ENCODE measurements at regions not wholly inside any gene's neighbourhood (a gene's known extent, or its start where the extent isn't known, plus 50 kb on each side); places are given as distances from the start of the nearest gene placed in this dataset.
A peak's percentile ranks its signal among the peaks of the same experiment; 100 is the strongest.
"Not testable (repeated sequence)": the region's sequence is repeated elsewhere in the genome, so short reads cannot be mapped to it uniquely, and the experiment has no call there.

DNA sequence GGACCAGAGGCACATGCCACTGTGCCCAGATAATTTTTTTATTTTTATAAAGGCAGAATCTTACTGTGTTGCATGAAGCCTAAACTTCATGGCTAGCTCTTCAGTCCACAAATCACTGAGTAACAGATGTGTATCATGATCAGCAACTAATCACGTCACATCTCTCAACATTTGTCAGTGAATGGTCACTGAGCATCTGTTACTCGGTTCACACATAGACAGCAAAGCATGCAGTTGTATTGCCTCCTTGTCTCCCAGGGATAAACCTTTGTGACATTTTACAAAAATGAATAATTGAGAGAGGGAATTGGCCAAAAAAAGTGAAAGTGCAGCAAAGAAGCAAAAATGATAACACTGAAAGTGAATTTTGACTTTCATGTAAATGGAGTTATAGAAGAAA, 85.9 kb upstream of the BTG1 start:
- DNase-seq (ENCODE audit: low read depth in 3 of 3): not testable (repeated sequence)

DNA sequence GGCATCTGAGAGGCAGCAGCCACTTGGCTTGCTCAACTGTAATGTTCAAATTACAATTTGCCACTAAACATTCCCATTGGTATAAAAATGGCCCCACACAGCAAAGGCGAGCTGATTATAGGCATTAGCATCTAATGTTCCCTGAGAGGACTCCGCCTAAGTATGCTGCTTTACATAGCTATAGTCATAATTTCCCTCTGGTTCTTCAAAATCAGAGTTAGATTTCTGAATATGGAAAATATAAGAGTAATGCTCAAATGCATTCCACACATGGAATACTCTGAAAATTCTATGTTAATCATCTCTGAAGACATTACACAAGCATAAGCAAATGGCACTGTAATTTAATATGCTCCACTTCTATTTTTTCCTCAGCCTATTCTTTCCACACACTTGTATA, 83.7 kb upstream of the BTG1 start:
- no peak for DNase-seq (ENCODE audit: low read depth in 3 of 3)

DNA sequence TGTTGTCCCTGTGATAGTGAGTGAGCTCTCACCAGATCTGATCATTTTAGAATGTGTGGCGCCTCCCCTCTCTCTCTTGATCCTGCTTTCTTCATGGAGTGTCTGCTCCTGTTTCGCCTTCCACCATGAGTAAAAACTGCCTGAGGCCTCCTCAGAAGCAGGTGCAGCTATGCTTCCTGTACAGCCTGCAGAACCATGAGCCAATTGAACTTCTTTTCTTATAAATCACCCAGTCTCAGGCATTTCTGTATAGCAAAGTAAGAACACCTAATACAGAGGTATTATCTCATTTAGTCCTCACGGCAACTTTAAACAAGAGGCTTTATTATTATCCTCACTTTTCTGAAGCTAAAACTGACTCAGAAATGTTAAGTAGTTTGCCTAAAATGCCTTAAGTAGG, 81.3 kb upstream of the BTG1 start:
- DNase-seq (ENCODE audit: low read depth in 3 of 3): no peak

DNA sequence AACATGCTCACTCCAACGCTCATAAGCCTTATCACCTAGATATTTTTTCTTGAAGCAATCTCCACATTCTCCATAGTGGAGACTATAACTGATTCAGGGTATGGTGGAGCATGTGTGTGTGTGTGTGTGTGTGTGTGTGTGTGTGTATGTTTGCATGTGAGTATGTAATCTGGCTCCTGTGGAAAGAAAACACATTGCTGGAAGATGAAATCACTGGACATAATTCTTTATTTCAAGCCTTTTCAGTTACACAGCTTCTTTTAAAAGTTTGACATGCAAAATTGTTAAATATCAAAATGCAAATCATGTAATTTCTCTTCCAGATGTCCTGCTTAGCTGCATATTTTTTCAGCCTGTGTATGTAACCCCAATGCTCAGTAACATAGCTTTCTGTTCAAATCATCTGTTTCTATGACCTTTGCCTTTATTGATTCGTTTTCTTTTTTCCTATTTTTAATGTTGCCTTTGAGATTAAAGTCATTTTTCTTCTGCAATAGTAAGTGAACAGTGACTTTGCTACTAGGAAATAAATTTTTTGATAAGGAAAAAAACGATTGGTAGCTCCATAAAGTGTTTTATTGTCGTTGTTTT, 80.5 kb upstream of the BTG1 start:
- DNase-seq (ENCODE audit: low read depth in 3 of 3): no peak

DNA sequence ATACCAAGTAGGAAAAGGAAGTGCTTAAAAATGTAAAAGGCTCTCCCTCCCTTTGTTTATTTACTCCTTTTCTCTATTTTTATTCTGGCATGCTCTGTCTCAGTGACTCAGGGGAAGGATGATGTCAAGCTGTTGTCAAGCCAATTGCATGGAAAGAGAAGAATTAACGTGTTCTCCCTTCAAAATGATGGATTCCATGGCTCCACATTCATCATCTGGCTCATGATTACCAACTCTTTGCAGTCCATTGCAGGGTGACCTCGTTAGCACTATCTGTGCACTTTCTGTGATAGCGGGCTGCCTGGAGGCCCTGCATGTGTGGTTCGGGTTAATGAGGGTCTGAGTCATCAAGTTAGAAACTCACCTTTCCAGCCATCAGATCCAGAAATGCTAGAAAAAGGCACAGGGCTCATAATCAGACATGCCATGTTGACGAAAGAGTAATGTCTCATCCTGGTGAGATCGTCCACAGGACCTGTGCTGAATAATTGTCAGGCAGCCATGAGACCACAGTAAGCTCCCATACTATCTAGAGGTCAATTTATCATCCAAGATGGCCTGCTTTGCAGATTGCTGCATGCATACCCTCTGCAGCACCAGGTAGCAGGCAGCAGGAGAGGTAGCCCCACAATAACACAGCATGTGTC, 79.2 kb upstream of the BTG1 start:
- no peak for DNase-seq (ENCODE audit: low read depth in 3 of 3)

DNA sequence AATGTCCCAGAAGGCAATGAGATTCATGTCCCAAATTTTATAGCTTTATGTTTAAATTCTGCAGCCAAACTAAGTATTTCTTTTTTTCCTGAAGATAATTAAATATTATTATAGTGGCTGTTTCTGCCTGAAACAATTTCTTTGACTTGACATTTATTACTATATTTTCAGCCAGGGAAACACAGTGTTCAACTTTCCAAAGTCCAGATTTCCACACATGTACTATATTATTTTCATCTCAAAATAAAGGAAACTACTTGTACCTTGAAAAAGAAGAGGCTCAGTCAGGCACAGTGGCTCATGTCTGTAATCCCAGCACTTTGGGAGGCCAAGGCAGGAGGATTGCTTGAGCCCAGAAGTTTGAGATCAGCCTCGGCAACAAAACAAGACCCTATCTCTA, 77.8 kb upstream of the BTG1 start:
- no peak for DNase-seq (ENCODE audit: low read depth in 3 of 3)

DNA sequence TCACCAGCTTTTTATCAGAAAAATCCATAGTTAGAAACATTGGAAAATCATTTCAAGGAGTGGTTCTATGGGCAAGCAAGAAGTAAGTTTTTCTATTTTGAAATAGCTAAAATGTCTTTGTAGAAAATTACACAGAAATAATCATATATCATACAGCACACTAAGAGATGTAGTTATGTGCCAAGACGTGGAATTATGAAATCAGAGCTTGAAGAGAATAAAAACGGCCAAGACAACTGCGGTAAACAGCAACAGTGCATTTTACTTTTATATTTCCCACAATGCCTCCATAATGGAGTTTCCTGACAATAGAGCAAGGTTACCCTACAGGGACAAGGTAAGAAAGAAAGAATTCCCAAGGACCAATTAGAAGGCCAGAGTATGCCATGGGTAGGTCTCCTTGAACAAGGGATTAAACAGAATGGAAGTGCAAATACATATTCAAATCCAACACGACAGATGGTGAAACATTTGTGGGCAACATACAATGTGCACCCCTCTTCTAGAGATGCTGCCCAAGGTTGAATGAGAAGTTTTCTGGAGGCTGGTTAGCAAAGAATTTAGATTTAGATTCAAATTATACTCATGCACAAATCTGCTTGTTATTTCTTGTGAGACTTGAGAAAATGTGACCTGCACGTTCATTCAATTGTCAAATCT, 76.1 kb upstream of the BTG1 start:
- DNase-seq (ENCODE audit: low read depth in 3 of 3): no peak

DNA sequence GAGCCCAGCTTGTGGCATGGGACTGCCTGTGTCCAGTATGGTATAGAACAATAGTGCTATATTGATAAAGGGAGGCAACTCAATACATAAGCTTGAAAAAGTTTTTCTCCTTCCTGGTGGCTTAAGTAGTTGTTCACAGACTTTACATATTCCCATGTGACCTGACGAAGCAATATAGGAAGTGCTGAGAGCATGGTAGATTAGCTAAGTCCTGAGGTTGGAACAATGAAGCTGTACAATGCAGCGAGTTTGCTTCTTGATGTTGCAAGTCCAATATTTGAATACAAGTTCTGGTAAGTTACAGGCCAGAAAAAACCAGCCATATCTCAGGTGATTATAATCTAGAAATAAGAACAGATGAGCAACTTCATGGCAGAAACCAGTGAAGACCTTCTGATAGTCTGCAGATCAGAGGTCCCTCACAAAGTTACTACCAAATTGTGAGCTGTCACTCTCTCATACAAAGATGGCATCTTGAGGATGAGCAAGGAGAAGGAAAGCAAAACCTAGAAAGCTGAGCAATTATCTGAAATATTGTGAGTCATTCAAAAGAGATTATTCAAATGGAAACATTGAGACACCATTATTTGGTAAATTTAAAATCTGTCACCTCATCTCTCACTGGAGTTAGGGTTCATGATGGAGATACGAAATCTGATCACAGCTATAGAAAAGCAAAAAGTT, 72.9 kb upstream of the BTG1 start:
- no peak for DNase-seq (ENCODE audit: low read depth in 3 of 3)

DNA sequence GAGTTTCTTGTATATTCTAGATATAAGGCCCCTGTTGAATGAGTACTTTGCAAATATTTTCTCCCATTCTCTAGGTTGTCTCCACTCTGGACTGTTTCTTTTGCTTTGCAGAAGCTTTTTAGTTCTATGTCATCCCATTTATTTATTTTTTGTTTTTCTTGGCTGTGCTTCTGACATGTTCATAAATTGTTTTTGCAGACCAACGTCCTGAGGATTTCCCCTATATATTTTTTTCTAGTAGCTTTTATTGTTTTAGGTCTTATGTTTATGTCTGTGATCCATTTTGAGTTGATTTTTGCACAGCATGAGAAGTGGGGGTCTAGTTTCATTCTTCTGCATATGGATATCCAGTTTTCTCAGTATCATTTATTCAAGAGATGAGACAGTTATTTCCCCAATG, 70.4 kb upstream of the BTG1 start:
- DNase-seq (ENCODE audit: low read depth in 3 of 3): no peak

DNA sequence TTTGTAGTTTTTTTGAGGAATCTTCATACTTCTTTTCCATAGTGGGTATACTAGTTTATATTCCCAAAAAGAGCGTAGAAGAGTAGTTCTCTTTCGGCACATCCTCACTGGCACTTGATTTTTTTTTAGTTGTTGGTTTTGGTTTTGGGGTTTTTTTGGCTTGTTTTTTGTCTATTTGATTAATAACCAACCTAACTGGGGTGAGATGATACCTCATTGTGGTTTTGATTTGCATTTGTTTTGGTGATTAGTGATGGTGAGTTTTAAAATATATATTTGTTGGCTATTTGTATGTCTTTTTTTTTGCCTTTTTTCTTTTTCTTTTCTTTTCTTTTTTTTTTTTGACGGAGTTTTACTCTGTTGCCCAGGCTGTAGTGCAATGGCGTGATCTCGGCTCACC, 69.7 kb upstream of the BTG1 start:
- no peak for DNase-seq (ENCODE audit: low read depth in 3 of 3)

DNA sequence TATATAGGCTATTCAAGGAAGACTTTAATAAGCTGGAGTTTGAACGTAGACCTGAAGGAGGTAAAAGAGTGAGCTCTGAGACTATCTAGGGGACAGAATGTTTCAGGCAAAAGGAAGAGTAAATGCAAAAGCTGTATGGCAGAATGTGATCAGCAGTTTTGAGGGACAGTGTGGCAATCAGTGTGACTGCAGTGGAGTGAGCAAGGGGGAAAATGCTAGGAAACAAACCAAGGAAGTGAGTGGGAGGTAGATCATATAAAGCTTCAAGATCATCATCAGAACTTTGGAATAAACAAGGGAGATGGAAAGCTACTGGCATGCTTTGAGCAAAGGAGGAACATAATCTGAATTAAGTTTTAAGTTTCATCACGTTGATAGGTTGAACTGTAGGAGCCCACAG, 67.5 kb upstream of the BTG1 start:
- no peak for DNase-seq (ENCODE audit: low read depth in 3 of 3)

DNA sequence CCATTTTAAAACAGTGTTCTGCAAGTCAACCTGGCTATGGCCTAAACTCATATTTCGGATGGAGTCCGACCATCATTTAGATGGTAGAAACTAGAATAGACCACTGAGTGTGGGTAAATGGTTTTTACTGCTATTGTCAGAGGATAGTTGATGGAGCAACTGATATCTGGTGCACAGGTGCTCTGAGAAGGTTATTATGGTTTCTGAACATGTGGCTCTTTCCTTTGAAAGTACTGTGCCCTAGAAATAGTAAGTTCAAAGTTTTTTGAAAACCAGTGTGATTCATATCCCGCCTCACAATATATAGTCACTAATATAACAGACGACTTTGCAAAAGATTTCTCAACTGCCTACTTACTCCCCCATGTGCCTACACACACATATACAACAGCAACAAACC, 64.4 kb upstream of the BTG1 start:
- no peak for DNase-seq (ENCODE audit: low read depth in 3 of 3)

DNA sequence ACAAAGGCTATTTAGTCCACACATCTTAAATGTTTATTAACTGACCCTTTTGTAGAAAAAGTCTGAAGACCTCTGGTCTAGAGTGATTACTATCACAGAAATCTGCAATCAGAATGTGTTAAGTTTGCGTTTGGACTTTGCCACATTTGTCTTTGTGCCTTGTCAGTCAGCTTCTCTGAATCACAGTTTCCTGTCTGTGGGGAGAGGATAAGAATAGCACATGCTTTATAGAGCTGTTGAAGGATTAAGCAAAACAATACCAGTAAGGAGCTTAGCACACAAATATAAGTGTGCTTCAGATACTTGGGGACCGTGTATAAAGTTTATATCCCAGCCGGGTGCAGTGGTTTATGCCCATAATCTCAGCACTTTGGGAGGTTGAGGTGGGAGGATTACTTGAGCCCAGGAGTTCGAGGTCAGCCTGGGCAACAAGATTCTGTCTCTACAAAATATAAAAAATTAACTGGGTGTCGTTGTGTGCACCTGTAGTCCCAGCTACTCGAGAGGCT, 63.0 kb upstream of the BTG1 start:
- DNase-seq (ENCODE audit: low read depth in 3 of 3): peak in 1 of 3 experiments; percentile 11

DNA sequence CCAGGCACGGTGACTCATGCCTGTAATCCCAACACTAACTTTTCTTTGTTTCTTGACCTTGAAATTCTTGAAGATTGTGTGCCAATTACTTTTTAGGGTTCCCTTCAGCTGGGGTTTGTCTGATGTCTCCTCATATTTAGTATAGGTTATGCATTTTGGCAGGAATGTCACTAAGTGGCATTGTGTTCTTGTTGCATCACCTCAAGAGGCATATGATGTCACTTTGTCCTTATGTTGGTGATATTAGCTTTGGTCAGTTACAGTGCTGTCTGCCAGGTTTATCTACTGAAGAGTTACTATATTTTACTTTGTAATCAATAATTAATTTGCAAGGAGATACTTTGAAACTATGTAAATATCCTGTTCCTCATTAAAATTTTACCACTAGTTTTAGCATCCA, 61.0 kb upstream of the BTG1 start:
- no peak for DNase-seq (ENCODE audit: low read depth in 3 of 3)

DNA sequence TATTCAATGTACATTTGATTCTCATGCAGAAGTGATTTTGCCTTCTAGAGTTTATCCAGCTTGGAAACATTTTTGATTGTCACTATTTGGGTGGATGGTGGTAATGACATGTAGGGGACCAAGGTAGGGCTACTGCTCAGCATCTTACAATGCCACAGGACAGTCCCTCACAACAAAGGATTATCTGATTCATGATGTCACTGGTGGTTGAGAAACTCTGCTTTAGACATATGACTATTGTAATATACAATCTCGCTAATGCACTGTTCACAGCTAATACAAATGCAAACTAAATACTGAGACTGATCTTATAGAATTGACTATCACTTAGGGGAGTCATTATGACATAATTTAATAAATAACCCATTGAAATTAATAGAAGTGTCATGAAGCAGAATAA, 60.4 kb upstream of the BTG1 start:
- DNase-seq (ENCODE audit: low read depth in 3 of 3): no peak

DNA sequence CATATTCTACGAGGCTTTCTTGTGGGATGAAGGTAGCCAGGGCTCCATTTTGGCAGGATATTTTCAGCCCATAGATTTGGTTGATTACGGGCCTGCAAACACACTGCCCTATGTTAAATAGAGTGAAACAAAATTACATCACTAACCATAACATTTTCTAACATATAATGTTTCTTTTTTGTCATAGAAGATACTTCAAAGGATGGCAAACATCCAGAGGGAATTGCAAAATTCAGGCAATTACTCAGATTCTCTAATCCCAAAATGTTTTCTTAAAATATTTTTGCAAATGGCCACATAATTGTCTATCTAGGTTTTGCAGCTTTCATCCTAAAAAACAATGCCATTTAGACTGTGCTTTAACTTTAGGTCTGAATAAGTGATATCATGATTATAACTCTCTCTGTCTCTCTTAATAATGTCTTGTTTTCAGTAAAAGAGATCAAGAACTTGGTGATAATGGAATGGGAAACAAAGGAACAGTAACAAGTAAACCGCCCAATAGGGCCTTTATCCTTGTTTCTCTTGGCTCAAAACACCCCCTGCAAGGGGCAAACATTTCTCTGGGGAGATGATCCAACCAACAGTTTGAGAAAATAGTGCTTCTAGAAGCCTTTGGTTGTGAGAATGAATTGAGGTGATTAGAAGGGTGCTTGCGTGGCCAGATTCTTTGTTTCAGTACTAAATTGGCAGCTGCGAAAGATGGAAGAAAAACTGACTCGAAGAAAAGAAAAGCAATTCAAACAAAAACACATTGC, 54.4 kb upstream of the BTG1 start:
- no peak for DNase-seq (ENCODE audit: low read depth in 3 of 3)

DNA sequence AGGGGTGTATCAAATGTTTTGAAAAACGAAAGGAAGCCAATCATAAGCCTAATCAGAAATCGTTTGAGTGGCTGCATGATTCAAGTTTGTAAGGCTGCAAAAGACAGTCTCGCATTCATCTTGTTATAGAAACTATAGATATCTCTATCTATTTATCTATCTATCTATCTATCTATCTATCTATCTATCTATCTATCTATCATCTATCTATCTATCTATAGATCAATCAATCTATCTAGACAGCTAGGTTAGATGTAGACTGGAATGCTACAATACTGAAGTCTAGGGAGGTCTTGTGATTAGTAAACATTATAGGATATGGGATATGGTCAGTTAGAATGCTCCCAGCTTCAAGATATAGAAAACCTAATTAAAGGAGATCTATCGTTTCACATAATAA, 52.2 kb upstream of the BTG1 start:
- DNase-seq (ENCODE audit: low read depth in 3 of 3): no peak

DNA sequence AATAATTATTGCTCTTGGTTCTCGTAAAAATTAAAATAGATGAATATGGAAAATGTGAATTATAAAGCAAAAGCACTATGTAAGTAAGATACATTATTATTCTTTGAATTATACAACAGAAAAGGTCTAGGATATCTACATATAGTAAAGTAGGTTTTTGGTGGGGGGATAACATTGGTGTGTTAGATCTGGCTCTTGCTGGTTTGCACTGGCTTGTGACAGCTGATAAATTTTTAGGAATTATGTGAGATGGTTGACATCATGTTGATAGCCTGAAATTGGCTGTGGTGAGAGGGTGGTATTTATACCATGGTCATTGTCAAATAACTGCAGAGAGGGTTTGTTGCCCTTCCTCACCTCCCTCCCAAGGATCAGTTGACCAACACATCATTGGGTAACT, 50.7 kb upstream of the BTG1 start:
- no peak for DNase-seq (ENCODE audit: low read depth in 3 of 3)
